SK-N-SH treated with all-trans-retinoic acid at 6 μM for 48 hours (cell line): ENCODE measurements at regions not wholly inside any gene's neighbourhood (a gene's known extent, or its start where the extent isn't known, plus 50 kb on each side); places are given as distances from the start of the nearest gene placed in this dataset.

ENCODE experiments used
- CREB5 ChIP-seq: fragments of 250-450 bp; sonication (Bioruptor Pico); IDR thresholded peaks from 2 replicates; pipeline ENCODE4 v1.5.1; 2020; ENCODE audit warnings: low read depth, mild to moderate bottlenecking, moderate library complexity
- ISL1 ChIP-seq: fragments of 250-450 bp; sonication (Bioruptor Pico); IDR thresholded peaks from 2 replicates; pipeline ENCODE4 v2.1.2; 2022; ENCODE audit warnings: mild to moderate bottlenecking, moderate library complexity

- TF ChIP-seq ISL1 (CRISPR knock-in tag) (no peak), CREB5 (no peak)
These were observed 90.5 kb upstream of the GDNF start for GRCh38 chr5:37930350-37930749.
